Skin epidermis (tissue), 12 donors: ENCODE measurements at regions not wholly inside any gene's neighbourhood (a gene's known extent, or its start where the extent isn't known, plus 50 kb on each side); places are given as distances from the start of the nearest gene placed in this dataset.

ENCODE experiments used
- H3K27ac ChIP-seq, 21 experiments: fragments of 200-600 bp; sonication (generic) in 11 of 21; one replicate each; pipeline ENCODE4 v1.5.0; 2020; ENCODE audit warnings: mild to moderate bottlenecking in 3 of 21, inconsistent platforms in 2 of 21, moderate library complexity in 2 of 21
- H3K4me3 ChIP-seq, 7 experiments: fragments of 200-600 bp; sonication (generic) in 2 of 7; one replicate each; pipeline ENCODE4 v1.5.0; 2020; ENCODE audit warnings: inconsistent platforms in 2 of 7, mild to moderate bottlenecking in 2 of 7, moderate library complexity in 1 of 7

- Histone ChIP-seq H3K27ac (no peak overlapping the region), H3K4me3 (no peak overlapping the region)
These were observed 334.2 kb downstream of the IRX2 start for GRCh38 chr5:2417301-2417700.

- Histone ChIP-seq H3K27ac (no peak overlapping the region), H3K4me3 (no peak overlapping the region)
These were observed 335.8 kb downstream of the IRX2 start for GRCh38 chr5:2415678-2416077.

GRCh38 chr5:2410451-2410850, 341.0 kb downstream of the IRX2 start:
- no peak overlapping the region for H3K4me3 ChIP-seq
- H3K27ac ChIP-seq, result no peak overlapping the region

GRCh38 chr5:2403296-2403695, 348.2 kb downstream of the IRX2 start:
- Histone ChIP-seq H3K27ac (no peak overlapping the region), H3K4me3 (no peak overlapping the region)

GRCh38 chr5:2399804-2400203, 351.7 kb downstream of the IRX2 start:
- Histone ChIP-seq H3K4me3 (no peak overlapping the region), H3K27ac (no peak overlapping the region)

GRCh38 chr5:2399096-2399495, 352.4 kb downstream of the IRX2 start:
- no peak overlapping the region for H3K27ac ChIP-seq
- H3K4me3 ChIP-seq, result no peak overlapping the region

- Histone ChIP-seq H3K4me3 (no peak overlapping the region), H3K27ac (no peak overlapping the region)
These were observed 357.9 kb downstream of the IRX2 start for GRCh38 chr5:2393556-2393955.

- Histone ChIP-seq H3K27ac (no peak overlapping the region), H3K4me3 (no peak overlapping the region)
These were observed 359.9 kb downstream of the IRX2 start for GRCh38 chr5:2391566-2391965.

- no peak overlapping the region for H3K27ac ChIP-seq
- H3K4me3 ChIP-seq, result no peak overlapping the region
These were observed 360.5 kb downstream of the IRX2 start for GRCh38 chr5:2391021-2391420.

- Histone ChIP-seq H3K4me3 (no peak overlapping the region), H3K27ac (no peak overlapping the region)
These were observed 362.9 kb downstream of the IRX2 start for GRCh38 chr5:2388571-2388970.

GRCh38 chr5:2387634-2388325, 363.7 kb downstream of the IRX2 start:
- Histone ChIP-seq H3K4me3 (no peak overlapping the region), H3K27ac (no peak overlapping the region)

GRCh38 chr5:2387250-2387633, 364.2 kb downstream of the IRX2 start:
- H3K4me3 ChIP-seq, result no peak overlapping the region

GRCh38 chr5:2385818-2386217, 365.7 kb downstream of the IRX2 start:
- Histone ChIP-seq H3K27ac (no peak overlapping the region), H3K4me3 (no peak overlapping the region)

More at GRCh38 chr5:2387250-2387633, 364.2 kb downstream of the IRX2 start:
- H3K27ac ChIP-seq, result no peak overlapping the region

- Histone ChIP-seq H3K27ac (no peak overlapping the region), H3K4me3 (no peak overlapping the region)
These were observed 367.8 kb downstream of the IRX2 start for GRCh38 chr5:2383698-2384065.

GRCh38 chr5:2382776-2383697, 368.4 kb downstream of the IRX2 start:
- H3K27ac ChIP-seq, result no peak overlapping the region

GRCh38 chr5:2381861-2382260, 369.6 kb downstream of the IRX2 start:
- no peak overlapping the region for H3K27ac ChIP-seq

More at GRCh38 chr5:2382776-2383697, 368.4 kb downstream of the IRX2 start:
- H3K4me3 ChIP-seq, result no peak overlapping the region

GRCh38 chr5:2381070-2381469, 370.4 kb downstream of the IRX2 start:
- Histone ChIP-seq H3K27ac (no peak overlapping the region), H3K4me3 (no peak overlapping the region)

More at GRCh38 chr5:2381861-2382260, 369.6 kb downstream of the IRX2 start:
- no peak overlapping the region for H3K4me3 ChIP-seq

- H3K27ac ChIP-seq, result no peak overlapping the region
- no peak overlapping the region for H3K4me3 ChIP-seq
These were observed 372.5 kb downstream of the IRX2 start for GRCh38 chr5:2378976-2379375.

GRCh38 chr5:2378108-2378507, 373.4 kb downstream of the IRX2 start:
- Histone ChIP-seq H3K4me3 (no peak overlapping the region), H3K27ac (no peak overlapping the region)

- Histone ChIP-seq H3K4me3 (no peak overlapping the region), H3K27ac (no peak overlapping the region)
These were observed 375.0 kb downstream of the IRX2 start for GRCh38 chr5:2376486-2376885.

- no peak overlapping the region for H3K4me3 ChIP-seq
- no peak overlapping the region for H3K27ac ChIP-seq
These were observed 375.7 kb downstream of the IRX2 start for GRCh38 chr5:2375757-2376250.
